Breast epithelium (tissue), 4 donors: ENCODE measurements at regions not wholly inside any gene's neighbourhood (a gene's known extent, or its start where the extent isn't known, plus 50 kb on each side); places are given as distances from the start of the nearest gene placed in this dataset.

Experiments
- DNase-seq, 2 donors: peaks; one replicate each; pipeline ENCODE4 v3.0.0-alpha.2; 2019; ENCODE audit warnings: low spot score in 2 of 2
- H3K27ac ChIP-seq, 2 donors: fragments of 200-600 bp; sonication (generic) in 1 of 2; one replicate each; pipeline ENCODE4 v1.5.1; 2016 to 2019; ENCODE audit warnings: mild to moderate bottlenecking in 1 of 2
- H3K27me3 ChIP-seq, 2 donors: fragments of 200-600 bp; sonication (generic) in 1 of 2; one replicate each; pipeline versions ENCODE4 v1.5.1 to v1.6.0; 2017 to 2019; ENCODE audit warnings: control low read depth in 1 of 2, mild to moderate bottlenecking in 1 of 2
- H3K36me3 ChIP-seq: fragments of 200-600 bp; one replicate; pipeline ENCODE4 v1.5.1; 2019
- H3K4me1 ChIP-seq, 2 donors: fragments of 200-600 bp; sonication (generic); one replicate each; pipeline ENCODE4 v1.5.1; 2016 to 2019; ENCODE audit warnings: control low read depth in 1 of 2
- H3K4me3 ChIP-seq, 3 donors: fragments of 200-600 bp; sonication (generic); 1 replicate in 2 of 3; 2 replicates in 1 of 3; pipeline ENCODE4 v1.5.1; 2016 to 2019; ENCODE audit warnings: mild to moderate bottlenecking in 3 of 3, moderate library complexity in 2 of 3
- H3K9me3 ChIP-seq, 2 donors: fragments of 200-600 bp; sonication (generic) in 1 of 2; one replicate each; pipeline ENCODE4 v1.5.1; 2016 to 2019; ENCODE audit warnings: control low read depth in 1 of 2
- POLR2A ChIP-seq: fragments of 450-650 bp; IDR thresholded peaks from one replicate; pipeline ENCODE4 v1.6.1; 2016; ENCODE audit warnings: antibody characterized with exemption, mild to moderate bottlenecking, moderate library complexity
- POLR2AphosphoS5 ChIP-seq, 3 donors: sonication (generic); formaldehyde crosslinking; IDR thresholded peaks; one replicate each; pipeline ENCODE4 v1.6.1; 2017; ENCODE audit warnings: antibody characterized with exemption in 3 of 3
- intact Hi-C: fragments of 100-400 bp; cut with DNase I; formaldehyde crosslinking; loops from one replicate; pipeline ENCODE4 v1.15.1; 2023; ENCODE audit warnings: low total_unique reads
- TF ChIP-seq, protein P1 (sequence below), 3 donors: fragments of 450-650 bp; IDR thresholded peaks; one replicate each; pipeline ENCODE4 v1.5.1; 2016 to 2017; ENCODE audit warnings: antibody characterized with exemption in 3 of 3, mild to moderate bottlenecking in 3 of 3, moderate library complexity in 3 of 3

DNA sequence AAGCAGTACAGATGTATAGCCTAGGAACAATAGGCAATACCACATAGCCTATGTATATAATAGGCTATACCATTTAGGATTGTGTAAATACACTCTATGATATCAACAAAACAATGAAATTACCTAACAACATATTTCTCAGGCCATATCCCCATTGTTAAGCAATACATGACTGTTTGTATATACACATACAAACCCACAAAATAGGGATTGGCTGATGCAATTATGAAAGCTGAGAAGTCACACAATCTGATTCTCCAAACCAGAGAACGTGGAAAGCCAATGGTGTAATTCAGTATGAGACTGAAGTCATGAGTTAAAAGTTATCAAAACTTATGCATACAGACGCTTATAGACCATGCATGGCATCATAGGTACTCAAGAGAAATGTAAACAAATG, 700.1 kb upstream of the RAG2 start:
- Histone ChIP-seq H3K4me1 (no peaks in the 10 kb centered on the region), H3K9me3 (peaks cover 5 to 11% of the 10 kb centered on the region in 2 donors), H3K27ac (no peak overlapping the region), H3K4me3 (no peak overlapping the region), H3K36me3 (no peaks in the 10 kb centered on the region), H3K27me3 (no peaks in the 10 kb centered on the region)
- intact Hi-C loops: no loop called here
- TF ChIP-seq POLR2A (no peak), POLR2AphosphoS5 (IDR thresholded peaks at IDR 0.05) (no peak)
- TF ChIP-seq, protein P1, sequence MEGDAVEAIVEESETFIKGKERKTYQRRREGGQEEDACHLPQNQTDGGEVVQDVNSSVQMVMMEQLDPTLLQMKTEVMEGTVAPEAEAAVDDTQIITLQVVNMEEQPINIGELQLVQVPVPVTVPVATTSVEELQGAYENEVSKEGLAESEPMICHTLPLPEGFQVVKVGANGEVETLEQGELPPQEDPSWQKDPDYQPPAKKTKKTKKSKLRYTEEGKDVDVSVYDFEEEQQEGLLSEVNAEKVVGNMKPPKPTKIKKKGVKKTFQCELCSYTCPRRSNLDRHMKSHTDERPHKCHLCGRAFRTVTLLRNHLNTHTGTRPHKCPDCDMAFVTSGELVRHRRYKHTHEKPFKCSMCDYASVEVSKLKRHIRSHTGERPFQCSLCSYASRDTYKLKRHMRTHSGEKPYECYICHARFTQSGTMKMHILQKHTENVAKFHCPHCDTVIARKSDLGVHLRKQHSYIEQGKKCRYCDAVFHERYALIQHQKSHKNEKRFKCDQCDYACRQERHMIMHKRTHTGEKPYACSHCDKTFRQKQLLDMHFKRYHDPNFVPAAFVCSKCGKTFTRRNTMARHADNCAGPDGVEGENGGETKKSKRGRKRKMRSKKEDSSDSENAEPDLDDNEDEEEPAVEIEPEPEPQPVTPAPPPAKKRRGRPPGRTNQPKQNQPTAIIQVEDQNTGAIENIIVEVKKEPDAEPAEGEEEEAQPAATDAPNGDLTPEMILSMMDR (IDR thresholded peaks at IDR 0.05): no peak
- DNase-seq: no peak

DNA sequence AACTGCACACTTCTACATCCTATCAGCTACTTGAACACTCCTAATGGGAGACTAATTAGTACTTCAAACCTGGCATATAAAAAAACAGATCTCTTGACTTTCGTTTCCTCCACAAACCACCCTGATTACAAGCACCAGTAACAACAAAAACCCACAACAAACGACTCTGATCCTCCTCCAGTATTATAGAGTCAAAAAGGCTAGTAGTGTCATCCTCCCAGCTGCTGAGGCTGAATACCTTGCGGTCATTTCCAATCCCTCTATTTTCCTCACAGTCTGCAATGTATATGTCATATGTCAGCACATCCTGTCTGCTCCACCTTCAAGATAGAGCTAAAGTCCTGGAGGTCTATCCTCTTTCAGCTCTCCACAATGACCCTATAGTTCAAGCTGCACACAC, 688.9 kb upstream of the RAG2 start:
- Histone ChIP-seq H3K27me3 (no peaks in the 10 kb centered on the region), H3K27ac (no peak overlapping the region), H3K4me3 (no peak overlapping the region), H3K36me3 (no peaks in the 10 kb centered on the region), H3K9me3 (no peaks in the 10 kb centered on the region), H3K4me1 (no peaks in the 10 kb centered on the region)
- DNase-seq: no peak
- intact Hi-C loops: no loop called here
- no peak for TF ChIP-seq POLR2AphosphoS5 (IDR thresholded peaks at IDR 0.05)
- TF ChIP-seq, protein P1 (IDR thresholded peaks at IDR 0.05): no peak

DNA sequence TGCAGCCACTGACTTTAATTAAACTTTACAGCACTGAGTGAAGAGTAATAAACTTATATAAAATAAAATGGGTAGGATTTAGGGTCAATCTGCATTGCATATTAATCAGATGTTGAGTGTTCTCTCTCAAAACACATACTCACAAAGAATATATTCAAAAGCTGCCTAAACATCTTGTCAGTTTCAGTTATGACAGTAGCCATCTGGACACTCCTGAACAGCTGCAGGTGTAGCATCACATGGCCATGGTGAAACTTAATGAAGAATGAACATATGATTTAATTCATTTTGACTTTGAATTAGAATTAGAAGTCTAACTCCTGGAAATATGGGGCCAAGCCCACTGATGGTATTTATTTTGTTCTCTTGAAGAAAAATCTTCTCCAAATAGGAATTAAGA, 684.3 kb upstream of the RAG2 start:
- TF ChIP-seq POLR2AphosphoS5 (IDR thresholded peaks at IDR 0.05) (no peak), POLR2A (no peak)
- TF ChIP-seq, protein P1 (IDR thresholded peaks at IDR 0.05): no peak
- Histone ChIP-seq H3K4me1 (no peaks in the 10 kb centered on the region), H3K36me3 (no peaks in the 10 kb centered on the region), H3K4me3 (no peak overlapping the region), H3K27me3 (no peaks in the 10 kb centered on the region), H3K9me3 (no peaks in the 10 kb centered on the region), H3K27ac (no peak overlapping the region)
- intact Hi-C loops: no loop called here
- DNase-seq: no peak

DNA sequence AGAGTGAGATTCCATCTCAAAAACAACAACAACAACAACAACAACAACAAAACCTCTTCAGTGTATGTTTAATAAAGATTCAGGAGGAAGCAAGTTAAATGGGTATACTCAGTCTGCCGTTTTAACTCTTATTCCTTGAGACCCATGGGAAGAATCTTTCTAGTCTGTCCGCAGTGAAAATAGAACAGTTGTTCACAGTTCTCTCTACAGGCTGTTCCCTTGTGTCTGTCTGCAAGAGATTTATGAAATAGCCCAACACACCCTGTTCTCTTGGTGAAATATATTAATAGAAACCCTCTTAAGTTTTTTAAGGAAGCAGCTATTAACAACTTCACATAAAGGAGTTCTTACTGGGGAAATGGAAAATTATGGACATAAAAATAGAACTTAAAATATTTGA, 682.2 kb upstream of the RAG2 start:
- H3K9me3 ChIP-seq: no peaks in the 10 kb centered on the region
- DNase-seq: no peak
- H3K27me3 ChIP-seq: no peaks in the 10 kb centered on the region
- TF ChIP-seq POLR2AphosphoS5 (IDR thresholded peaks at IDR 0.05): no peak
- no peak for TF ChIP-seq POLR2A
- TF ChIP-seq, protein P1 (IDR thresholded peaks at IDR 0.05): no peak
- H3K4me1 ChIP-seq: no peaks in the 10 kb centered on the region
- intact Hi-C loops: no loop called here
- no peak overlapping the region for H3K4me3 ChIP-seq
- H3K27ac ChIP-seq: no peak overlapping the region
- H3K36me3 ChIP-seq: no peaks in the 10 kb centered on the region

DNA sequence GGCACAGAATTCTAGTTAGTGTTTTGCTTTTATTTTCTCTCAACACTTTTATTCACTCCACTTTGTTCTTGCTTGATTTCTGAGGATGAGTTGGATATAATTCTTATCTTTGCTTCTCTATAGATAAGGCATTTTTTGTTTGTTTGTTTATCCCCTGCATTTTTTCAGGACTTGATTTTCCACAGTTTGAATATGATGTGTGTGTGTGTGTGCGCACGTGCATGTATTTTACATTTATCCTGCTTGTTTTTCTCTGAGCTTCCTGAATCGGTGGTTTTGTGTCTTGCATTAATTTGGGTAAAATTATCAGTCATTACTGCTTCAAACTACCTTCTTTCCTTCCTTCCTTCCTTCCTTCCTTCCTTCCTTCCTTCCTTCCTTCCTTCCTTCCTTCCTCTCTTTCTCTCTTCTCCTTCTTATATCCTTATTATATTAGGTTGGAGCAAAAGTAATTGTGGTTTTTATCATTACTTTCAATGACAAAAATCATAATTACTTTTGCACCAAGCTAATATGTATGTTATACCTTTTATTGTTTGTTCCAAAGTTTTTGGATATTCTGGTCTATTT, 679.9 kb upstream of the RAG2 start:
- Histone ChIP-seq H3K4me1 (no peaks in the 10 kb centered on the region), H3K4me3 (no peak overlapping the region), H3K27ac (no peak overlapping the region), H3K9me3 (no peaks in the 10 kb centered on the region), H3K36me3 (no peaks in the 10 kb centered on the region), H3K27me3 (no peaks in the 10 kb centered on the region)
- no peak for DNase-seq
- intact Hi-C loops: no loop called here
- TF ChIP-seq POLR2AphosphoS5 (IDR thresholded peaks at IDR 0.05) (no peak), POLR2A (no peak)
- TF ChIP-seq, protein P1 (IDR thresholded peaks at IDR 0.05): no peak
